ENCODE measurements at regions not wholly inside any gene's neighbourhood (a gene's known extent, or its start where the extent isn't known, plus 50 kb on each side); places are given as distances from the start of the nearest gene placed in this dataset.
A peak's percentile ranks its signal among the peaks of the same experiment; 100 is the strongest.

DNA sequence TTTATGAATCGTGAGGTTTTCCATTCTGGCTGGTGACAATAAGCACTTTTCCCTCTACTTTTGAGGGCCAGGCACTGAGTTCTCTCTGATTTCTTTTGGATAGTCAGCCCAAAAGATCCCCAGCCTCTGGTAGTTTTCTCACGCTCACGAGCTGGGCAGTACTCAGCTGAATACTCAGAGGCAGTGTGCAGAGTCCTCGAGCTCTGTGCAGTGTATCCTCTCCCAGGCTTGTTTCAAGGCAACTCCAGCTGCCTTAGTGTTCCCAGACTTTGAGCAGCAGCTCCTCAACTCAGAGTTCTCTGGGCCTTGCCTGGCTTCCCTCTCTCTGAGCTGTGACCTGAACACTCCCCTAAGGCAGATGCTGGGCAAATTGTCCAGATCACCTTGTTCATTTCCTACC is 59.1 kb upstream of the IQSEC1 start:
- CTCF ChIA-PET, result no interaction called here
- DNase-seq (peak in 1 of 14 experiments; percentile 16), ATAC-seq (ENCODE audit: poor library complexity) (no peak)
- no peaks in the 10 kb centered on the region for H3K4me1 ChIP-seq (ENCODE audit: insufficient read depth, low read length)
- no peaks in the 10 kb centered on the region for H3K9me3 ChIP-seq (ENCODE audit: control insufficient read depth in 1 of 2, insufficient read depth in 1 of 2, low read length in 2 of 2)
- intact Hi-C loops (cut with DNase I, micrococcal nuclease), result no loop called here
- H3K27ac ChIP-seq (ENCODE audit: low read depth in 1 of 2, low read length in 2 of 2), result no peak overlapping the region
- Mint-ChIP-seq H3K9me3 (no peaks in the 10 kb centered on the region), H3K27ac (no peak overlapping the region), H3K4me3 (no peak overlapping the region), H3K27me3 (peaks cover 5% of the 10 kb centered on the region), H3K4me1 (ENCODE audit: low read depth) (peaks cover 5% of the 10 kb centered on the region), H3K36me3 (ENCODE audit: low read depth) (no peaks in the 10 kb centered on the region)
- no peaks in the 10 kb centered on the region for H3K36me3 ChIP-seq (ENCODE audit: insufficient read depth, low read length)
- H3K27me3 ChIP-seq (ENCODE audit: control insufficient read depth in 1 of 2, insufficient read depth in 2 of 2, low read length in 2 of 2), result no peaks in the 10 kb centered on the region
- POLR2A ChIA-PET, result no interaction called here
- TF ChIP-seq, protein P1, sequence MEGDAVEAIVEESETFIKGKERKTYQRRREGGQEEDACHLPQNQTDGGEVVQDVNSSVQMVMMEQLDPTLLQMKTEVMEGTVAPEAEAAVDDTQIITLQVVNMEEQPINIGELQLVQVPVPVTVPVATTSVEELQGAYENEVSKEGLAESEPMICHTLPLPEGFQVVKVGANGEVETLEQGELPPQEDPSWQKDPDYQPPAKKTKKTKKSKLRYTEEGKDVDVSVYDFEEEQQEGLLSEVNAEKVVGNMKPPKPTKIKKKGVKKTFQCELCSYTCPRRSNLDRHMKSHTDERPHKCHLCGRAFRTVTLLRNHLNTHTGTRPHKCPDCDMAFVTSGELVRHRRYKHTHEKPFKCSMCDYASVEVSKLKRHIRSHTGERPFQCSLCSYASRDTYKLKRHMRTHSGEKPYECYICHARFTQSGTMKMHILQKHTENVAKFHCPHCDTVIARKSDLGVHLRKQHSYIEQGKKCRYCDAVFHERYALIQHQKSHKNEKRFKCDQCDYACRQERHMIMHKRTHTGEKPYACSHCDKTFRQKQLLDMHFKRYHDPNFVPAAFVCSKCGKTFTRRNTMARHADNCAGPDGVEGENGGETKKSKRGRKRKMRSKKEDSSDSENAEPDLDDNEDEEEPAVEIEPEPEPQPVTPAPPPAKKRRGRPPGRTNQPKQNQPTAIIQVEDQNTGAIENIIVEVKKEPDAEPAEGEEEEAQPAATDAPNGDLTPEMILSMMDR (IDR thresholded peaks at IDR 0.05), result no peak
- no peak overlapping the region for H3K4me3 ChIP-seq (ENCODE audit: low read length)

DNA sequence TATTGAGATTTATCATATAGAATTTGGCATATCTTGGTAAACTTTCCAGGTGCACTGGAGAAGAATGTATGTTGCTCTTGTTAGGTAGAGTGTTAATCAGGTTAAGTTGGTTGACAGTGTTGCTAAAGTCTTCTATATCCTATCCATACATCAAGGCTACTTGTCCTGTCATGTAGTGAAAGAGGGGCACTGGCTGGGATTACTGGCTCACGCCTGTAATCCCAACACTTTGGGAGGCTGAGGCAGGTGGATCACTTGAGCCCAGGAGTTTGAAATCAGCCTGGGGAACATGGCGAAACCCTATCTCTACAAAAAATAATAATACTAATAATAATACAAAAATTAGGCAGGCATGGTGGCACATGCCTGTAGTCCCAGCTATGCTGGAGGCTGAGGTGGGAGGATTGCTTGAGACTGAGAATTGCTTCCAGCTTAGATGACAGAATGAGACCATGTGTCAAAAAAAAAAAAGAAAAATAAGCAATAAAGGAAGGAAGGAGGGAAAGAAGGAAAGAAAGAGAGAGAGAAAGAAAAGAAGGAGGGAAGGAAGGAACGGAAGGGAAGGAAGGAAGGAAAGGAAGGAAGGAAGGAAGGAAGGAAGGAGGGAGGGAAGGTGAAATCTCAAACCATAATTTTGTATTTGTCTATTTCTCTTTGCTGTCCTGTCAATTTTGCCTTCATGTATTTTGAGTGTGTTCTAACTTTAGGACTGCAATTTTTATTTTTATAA is 57.4 kb upstream of the IQSEC1 start:
- no peaks in the 10 kb centered on the region for H3K9me3 Mint-ChIP-seq
- ATAC-seq (ENCODE audit: poor library complexity), result no peak

DNA sequence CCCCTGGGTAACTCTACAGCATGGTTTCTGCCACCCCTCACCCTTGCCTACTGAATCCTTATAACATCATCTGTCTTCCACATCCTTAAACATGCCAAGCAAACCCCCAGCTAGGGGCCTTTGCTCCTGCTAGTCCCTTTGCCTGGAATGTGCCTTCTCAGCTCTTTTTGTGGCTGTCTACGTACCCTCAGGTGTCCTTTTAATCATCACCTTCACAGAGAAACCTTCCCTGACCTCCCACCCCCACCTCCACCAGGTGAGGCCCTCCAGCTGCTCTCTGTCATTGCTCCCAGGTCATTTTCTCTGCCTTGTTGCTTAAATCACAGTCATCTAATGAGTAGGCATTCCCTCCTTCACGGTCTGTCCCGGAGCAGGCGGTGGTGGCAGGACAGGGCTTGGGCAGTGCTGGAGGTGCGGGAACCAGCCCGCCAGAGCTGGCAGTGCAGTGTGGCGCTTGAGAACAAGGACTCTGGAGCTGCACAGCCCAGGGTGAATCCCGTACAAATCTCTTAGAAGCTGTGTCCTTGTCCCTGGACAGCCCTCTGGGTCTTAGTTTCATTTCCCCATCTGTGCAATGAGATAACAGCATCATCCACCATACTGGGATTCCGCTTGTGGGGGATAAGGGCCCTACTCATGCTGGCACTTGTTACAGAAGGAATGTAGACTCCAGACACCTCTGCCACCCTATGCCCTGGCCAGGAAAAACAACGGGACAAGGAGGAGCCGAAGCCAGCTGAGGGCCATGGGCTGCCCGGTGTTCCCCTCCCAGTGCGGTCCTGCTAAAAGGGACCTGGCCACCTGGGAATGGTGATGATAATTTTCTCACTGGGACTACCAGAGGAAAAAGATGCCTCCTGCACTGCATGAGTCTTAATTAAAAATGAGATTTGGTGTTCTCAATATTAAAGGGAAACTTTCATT is 52.1 kb upstream of the IQSEC1 start:
- Histone ChIP-seq H3K27ac (ENCODE audit: low read depth in 1 of 2, low read length in 2 of 2) (no peak overlapping the region), H3K9me3 (ENCODE audit: control insufficient read depth in 1 of 2, insufficient read depth in 1 of 2, low read length in 2 of 2) (no peaks in the 10 kb centered on the region), H3K27me3 (ENCODE audit: control insufficient read depth in 1 of 2, insufficient read depth in 2 of 2, low read length in 2 of 2) (no peaks in the 10 kb centered on the region), H3K4me3 (ENCODE audit: low read length) (no peak overlapping the region), H3K4me1 (ENCODE audit: insufficient read depth, low read length) (no peaks in the 10 kb centered on the region), H3K36me3 (ENCODE audit: insufficient read depth, low read length) (no peaks in the 10 kb centered on the region)
- no peaks in the 10 kb centered on the region for H3K9me3 Mint-ChIP-seq
- no peak overlapping the region for H3K27ac Mint-ChIP-seq
- ChIA-PET POLR2A (no interaction called here), CTCF (no interaction called here)
- no peaks in the 10 kb centered on the region for H3K27me3 Mint-ChIP-seq
- no peak overlapping the region for H3K4me3 Mint-ChIP-seq
- no peak for DNase-seq
- no peaks in the 10 kb centered on the region for H3K36me3 Mint-ChIP-seq (ENCODE audit: low read depth)
- no peak for ATAC-seq (ENCODE audit: poor library complexity)
- H3K4me1 Mint-ChIP-seq (ENCODE audit: low read depth), result no peaks in the 10 kb centered on the region
- intact Hi-C loops (cut with DNase I, micrococcal nuclease), result no loop called here
- TF ChIP-seq, protein P1 (IDR thresholded peaks at IDR 0.05), result no peak

More for the DNA sequence above, 57.4 kb upstream of the IQSEC1 start:
- intact Hi-C loops (cut with DNase I, micrococcal nuclease), result no loop called here
- Mint-ChIP-seq H3K4me3 (no peak overlapping the region), H3K27me3 (no peaks in the 10 kb centered on the region), H3K36me3 (ENCODE audit: low read depth) (no peaks in the 10 kb centered on the region), H3K4me1 (ENCODE audit: low read depth) (peaks cover 5% of the 10 kb centered on the region), H3K27ac (no peak overlapping the region)
- DNase-seq, result no peak
- Histone ChIP-seq H3K36me3 (ENCODE audit: insufficient read depth, low read length) (no peaks in the 10 kb centered on the region), H3K9me3 (ENCODE audit: control insufficient read depth in 1 of 2, insufficient read depth in 1 of 2, low read length in 2 of 2) (no peaks in the 10 kb centered on the region), H3K4me1 (ENCODE audit: insufficient read depth, low read length) (no peaks in the 10 kb centered on the region), H3K27me3 (ENCODE audit: control insufficient read depth in 1 of 2, insufficient read depth in 2 of 2, low read length in 2 of 2) (no peaks in the 10 kb centered on the region), H3K4me3 (ENCODE audit: low read length) (no peak overlapping the region), H3K27ac (ENCODE audit: low read depth in 1 of 2, low read length in 2 of 2) (no peak overlapping the region)
- ChIA-PET POLR2A (no interaction called here), CTCF (no interaction called here)
- TF ChIP-seq, protein P1 (IDR thresholded peaks at IDR 0.05), result no peak
